ENCODE measurements at regions not wholly inside any gene's neighbourhood (a gene's known extent, or its start where the extent isn't known, plus 50 kb on each side); places are given as distances from the start of the nearest gene placed in this dataset.

GRCh38 chr19:31119951-31120690, 229.1 kb downstream of the TSHZ3 start:
- ATAC-seq (no peak), DNase-seq (no peak)
- Mint-ChIP-seq H3K4me3 (no peak overlapping the region), H3K36me3 (ENCODE audit: insufficient read depth) (no peaks in the 10 kb centered on the region), H3K4me1 (ENCODE audit: low read depth) (no peaks in the 10 kb centered on the region), H3K9me3 (no peaks in the 10 kb centered on the region), H3K27me3 (ENCODE audit: low read depth) (no peaks in the 10 kb centered on the region)

DNA sequence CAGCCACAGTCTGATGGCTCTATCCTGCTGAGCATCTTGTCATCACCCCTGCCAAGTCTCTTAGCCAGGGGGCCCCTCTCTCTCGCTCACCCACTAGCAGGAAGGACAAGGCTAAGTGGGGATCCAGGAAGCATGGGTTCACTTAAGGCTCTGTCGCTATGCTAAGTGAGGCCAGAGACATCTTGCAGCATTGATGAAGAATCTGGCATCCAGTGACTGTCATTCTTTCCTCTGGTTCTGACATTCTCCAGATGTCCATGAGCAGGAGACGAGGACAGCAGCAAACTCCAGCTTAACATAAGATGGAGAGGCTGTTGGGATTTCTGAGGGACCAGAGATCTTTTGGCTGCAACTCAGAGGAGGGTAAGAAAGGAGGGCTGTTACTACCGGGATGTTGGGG, 230.2 kb downstream of the TSHZ3 start:
- no peaks in the 10 kb centered on the region for H3K27me3 Mint-ChIP-seq (ENCODE audit: low read depth)
- DNase-seq = no peak
- H3K9me3 Mint-ChIP-seq = no peaks in the 10 kb centered on the region
- no peaks in the 10 kb centered on the region for H3K4me1 Mint-ChIP-seq (ENCODE audit: low read depth)
- no peaks in the 10 kb centered on the region for H3K36me3 Mint-ChIP-seq (ENCODE audit: insufficient read depth)
- no peak for ATAC-seq
- no peak overlapping the region for H3K4me3 Mint-ChIP-seq

DNA sequence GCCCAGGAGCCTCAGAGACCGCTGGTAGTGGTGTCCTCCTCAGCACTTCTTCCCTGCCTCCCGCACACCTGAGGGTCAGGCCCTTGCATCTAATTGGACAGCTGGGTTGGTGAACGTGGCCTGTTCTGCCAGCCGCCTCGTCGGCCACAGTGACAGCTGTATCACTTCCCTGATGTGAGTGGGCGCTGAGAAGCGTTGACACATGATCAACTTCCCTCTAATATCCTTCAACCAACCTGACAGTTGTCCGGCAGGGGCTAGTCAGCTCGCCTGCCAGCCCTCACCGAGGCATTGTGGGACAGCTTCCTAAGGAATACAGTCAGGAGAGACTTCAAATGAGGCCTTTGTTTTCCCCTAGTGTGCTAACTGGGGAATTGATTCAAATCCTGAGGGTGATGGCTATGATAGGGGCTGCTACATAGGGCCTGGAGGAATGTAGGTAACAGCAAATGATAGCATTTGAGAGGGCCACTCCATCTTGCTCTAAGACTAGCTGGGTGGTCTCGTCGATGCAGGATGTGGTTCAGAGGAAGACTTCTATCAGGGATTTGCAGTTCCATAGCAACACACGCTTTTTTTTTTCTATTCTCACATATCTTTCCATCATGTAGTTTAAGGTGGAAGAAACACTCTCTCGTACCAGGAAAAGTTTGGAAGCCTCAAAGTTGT, 230.8 kb downstream of the TSHZ3 start:
- H3K9me3 Mint-ChIP-seq = no peaks in the 10 kb centered on the region
- H3K4me1 Mint-ChIP-seq (ENCODE audit: low read depth) = no peaks in the 10 kb centered on the region
- no peak overlapping the region for H3K4me3 Mint-ChIP-seq
- ATAC-seq (no peak), DNase-seq (no peak)
- H3K27me3 Mint-ChIP-seq (ENCODE audit: low read depth) = peaks cover 2% of the 10 kb centered on the region
- no peaks in the 10 kb centered on the region for H3K36me3 Mint-ChIP-seq (ENCODE audit: insufficient read depth)

DNA sequence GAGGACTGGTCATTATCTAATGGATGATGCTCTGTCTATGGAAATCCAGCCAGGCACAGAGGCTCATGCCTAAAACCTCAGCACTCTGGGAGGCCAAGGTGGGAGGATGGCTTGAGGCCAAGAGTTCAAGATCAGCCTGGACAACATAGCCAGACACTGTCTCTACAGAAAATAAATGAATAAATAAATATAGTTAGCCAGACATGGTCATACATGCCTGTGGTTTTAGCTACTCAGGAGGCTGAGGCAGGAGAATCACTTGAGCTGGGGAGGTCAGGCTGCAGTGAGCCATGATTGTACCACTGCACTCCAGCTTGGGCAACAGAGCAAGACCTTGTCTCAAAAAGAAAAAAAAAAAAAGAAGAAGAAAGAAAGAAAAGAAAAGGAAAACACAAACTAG, 234.7 kb downstream of the TSHZ3 start:
- H3K9me3 Mint-ChIP-seq = no peaks in the 10 kb centered on the region
- H3K27me3 Mint-ChIP-seq (ENCODE audit: low read depth) = peaks cover 12% of the 10 kb centered on the region
- DNase-seq = no peak
- H3K36me3 Mint-ChIP-seq (ENCODE audit: insufficient read depth) = no peaks in the 10 kb centered on the region
- peaks cover 8% of the 10 kb centered on the region for H3K4me1 Mint-ChIP-seq (ENCODE audit: low read depth)
- ATAC-seq = no peak
- H3K4me3 Mint-ChIP-seq = no peak overlapping the region

- H3K36me3 Mint-ChIP-seq (ENCODE audit: insufficient read depth) = no peaks in the 10 kb centered on the region
- no peak overlapping the region for H3K4me3 Mint-ChIP-seq
- ATAC-seq (no peak), DNase-seq (no peak)
- no peaks in the 10 kb centered on the region for H3K9me3 Mint-ChIP-seq
- H3K4me1 Mint-ChIP-seq (ENCODE audit: low read depth) = peaks cover 8% of the 10 kb centered on the region
- peaks cover 12% of the 10 kb centered on the region for H3K27me3 Mint-ChIP-seq (ENCODE audit: low read depth)
Observed at GRCh38 chr19:31113293-31113692, 235.9 kb downstream of the TSHZ3 start.

- H3K4me1 Mint-ChIP-seq (ENCODE audit: low read depth) = peaks cover 8% of the 10 kb centered on the region
- no peaks in the 10 kb centered on the region for H3K9me3 Mint-ChIP-seq
- ATAC-seq = no peak
- no peak overlapping the region for H3K4me3 Mint-ChIP-seq
- no peak for DNase-seq
- no peaks in the 10 kb centered on the region for H3K36me3 Mint-ChIP-seq (ENCODE audit: insufficient read depth)
- H3K27me3 Mint-ChIP-seq (ENCODE audit: low read depth) = peaks cover 12% of the 10 kb centered on the region
Observed at GRCh38 chr19:31112158-31112557, 237.1 kb downstream of the TSHZ3 start.

GRCh38 chr19:31111741-31112140, 237.5 kb downstream of the TSHZ3 start:
- DNase-seq (no peak), ATAC-seq (no peak)
- H3K4me3 Mint-ChIP-seq = no peak overlapping the region
- H3K9me3 Mint-ChIP-seq = no peaks in the 10 kb centered on the region
- no peaks in the 10 kb centered on the region for H3K36me3 Mint-ChIP-seq (ENCODE audit: insufficient read depth)
- peaks cover 12% of the 10 kb centered on the region for H3K27me3 Mint-ChIP-seq (ENCODE audit: low read depth)
- peaks cover 8% of the 10 kb centered on the region for H3K4me1 Mint-ChIP-seq (ENCODE audit: low read depth)

GRCh38 chr19:31110336-31110735, 238.9 kb downstream of the TSHZ3 start:
- DNase-seq (peak; percentile 8), ATAC-seq (no peak)
- no peaks in the 10 kb centered on the region for H3K9me3 Mint-ChIP-seq
- peaks cover 8% of the 10 kb centered on the region for H3K4me1 Mint-ChIP-seq (ENCODE audit: low read depth)
- no peak overlapping the region for H3K4me3 Mint-ChIP-seq
- no peaks in the 10 kb centered on the region for H3K36me3 Mint-ChIP-seq (ENCODE audit: insufficient read depth)
- peaks cover 12% of the 10 kb centered on the region for H3K27me3 Mint-ChIP-seq (ENCODE audit: low read depth)

- H3K36me3 Mint-ChIP-seq (ENCODE audit: insufficient read depth) = no peaks in the 10 kb centered on the region
- H3K27me3 Mint-ChIP-seq (ENCODE audit: low read depth) = peaks cover 12% of the 10 kb centered on the region
Observed at GRCh38 chr19:31109636-31110035, 239.6 kb downstream of the TSHZ3 start.

GRCh38 chr19:31107096-31107495, 242.1 kb downstream of the TSHZ3 start:
- no peaks in the 10 kb centered on the region for H3K36me3 Mint-ChIP-seq (ENCODE audit: insufficient read depth)
- no peak for ATAC-seq
- no peak for DNase-seq
- no peaks in the 10 kb centered on the region for H3K9me3 Mint-ChIP-seq
- peaks cover under 1% of the 10 kb centered on the region for H3K27me3 Mint-ChIP-seq (ENCODE audit: low read depth)
- no peak overlapping the region for H3K4me3 Mint-ChIP-seq
- H3K4me1 Mint-ChIP-seq (ENCODE audit: low read depth) = peaks cover 8% of the 10 kb centered on the region

More at GRCh38 chr19:31109636-31110035, 239.6 kb downstream of the TSHZ3 start:
- peaks cover 8% of the 10 kb centered on the region for H3K4me1 Mint-ChIP-seq (ENCODE audit: low read depth)
- DNase-seq = no peak
- no peak overlapping the region for H3K4me3 Mint-ChIP-seq
- no peaks in the 10 kb centered on the region for H3K9me3 Mint-ChIP-seq
- no peak for ATAC-seq

DNA sequence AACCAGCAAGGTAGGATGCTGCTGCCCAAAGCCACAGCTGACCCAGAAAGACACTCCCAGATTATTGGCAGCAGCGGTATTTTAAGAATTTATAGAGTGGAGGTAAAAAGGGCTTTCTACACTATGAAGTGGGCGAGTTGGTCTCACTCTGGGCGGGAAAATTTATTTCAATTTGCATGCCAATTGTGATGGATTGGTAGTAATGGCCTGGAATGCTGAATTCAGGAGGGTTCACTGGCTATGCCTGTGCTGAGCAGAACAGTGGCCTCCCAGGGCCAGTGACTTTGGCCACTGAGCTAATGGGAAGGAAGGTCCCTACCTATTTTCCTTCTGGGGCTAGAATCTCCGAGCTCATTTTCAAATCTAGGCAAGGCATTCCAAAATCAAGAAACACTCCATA, 243.5 kb downstream of the TSHZ3 start:
- H3K36me3 Mint-ChIP-seq (ENCODE audit: insufficient read depth) = no peaks in the 10 kb centered on the region
- H3K4me1 Mint-ChIP-seq (ENCODE audit: low read depth) = peaks cover 8% of the 10 kb centered on the region
- no peak for ATAC-seq
- no peaks in the 10 kb centered on the region for H3K27me3 Mint-ChIP-seq (ENCODE audit: low read depth)
- DNase-seq = no peak
- H3K4me3 Mint-ChIP-seq = no peak overlapping the region
- H3K9me3 Mint-ChIP-seq = no peaks in the 10 kb centered on the region

GRCh38 chr19:31104451-31104850, 244.8 kb downstream of the TSHZ3 start:
- no peaks in the 10 kb centered on the region for H3K4me1 Mint-ChIP-seq (ENCODE audit: low read depth)
- no peak overlapping the region for H3K4me3 Mint-ChIP-seq
- no peaks in the 10 kb centered on the region for H3K27me3 Mint-ChIP-seq (ENCODE audit: low read depth)
- ATAC-seq (no peak), DNase-seq (no peak)
- H3K9me3 Mint-ChIP-seq = no peaks in the 10 kb centered on the region
- H3K36me3 Mint-ChIP-seq (ENCODE audit: insufficient read depth) = no peaks in the 10 kb centered on the region

DNA sequence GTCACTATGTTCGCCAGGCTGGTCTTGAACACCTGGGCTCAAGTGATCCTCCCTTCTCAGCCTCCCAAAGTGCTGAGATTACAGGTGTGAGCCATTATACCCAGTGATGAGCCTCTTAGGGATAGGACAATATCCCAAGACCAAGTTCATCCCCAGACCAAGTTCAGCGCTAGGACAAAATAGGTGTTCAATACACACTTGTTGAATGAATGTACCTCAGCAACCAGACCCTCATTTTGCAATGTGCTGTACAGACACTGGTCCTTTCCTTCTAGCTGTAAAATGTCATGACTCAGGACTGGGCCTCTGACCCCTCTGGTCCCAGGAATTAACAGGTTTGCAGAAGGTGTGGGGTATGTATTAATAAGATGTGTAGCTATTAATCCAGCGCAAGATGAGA, 246.0 kb downstream of the TSHZ3 start:
- Mint-ChIP-seq H3K4me1 (ENCODE audit: low read depth) (no peaks in the 10 kb centered on the region), H3K36me3 (ENCODE audit: insufficient read depth) (no peaks in the 10 kb centered on the region), H3K27me3 (ENCODE audit: low read depth) (no peaks in the 10 kb centered on the region), H3K9me3 (no peaks in the 10 kb centered on the region), H3K4me3 (no peak overlapping the region)
- DNase-seq (no peak), ATAC-seq (no peak)

DNA sequence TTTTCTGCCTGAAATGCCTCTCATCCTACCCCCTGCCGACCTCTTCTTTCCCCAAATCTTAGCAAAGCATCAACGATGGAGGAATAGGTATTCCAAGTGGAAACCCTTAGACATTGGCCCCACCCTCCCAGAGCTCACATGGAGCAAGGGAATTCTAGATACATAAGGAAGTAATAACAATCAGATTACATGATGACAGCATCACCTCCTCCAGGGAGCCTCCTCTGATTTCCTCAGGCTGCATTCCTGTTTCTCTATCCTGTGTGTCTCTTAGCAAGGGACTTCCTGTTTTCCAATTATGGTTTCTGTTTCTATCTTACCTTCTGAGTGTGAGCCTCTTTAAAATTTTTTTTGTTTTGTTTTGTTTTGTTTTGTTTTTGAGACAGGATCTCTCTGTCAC, 246.6 kb downstream of the TSHZ3 start:
- Mint-ChIP-seq H3K4me3 (no peak overlapping the region), H3K9me3 (no peaks in the 10 kb centered on the region), H3K4me1 (ENCODE audit: low read depth) (no peaks in the 10 kb centered on the region), H3K27me3 (ENCODE audit: low read depth) (no peaks in the 10 kb centered on the region), H3K36me3 (ENCODE audit: insufficient read depth) (no peaks in the 10 kb centered on the region)
- ATAC-seq = no peak
- no peak for DNase-seq

DNA sequence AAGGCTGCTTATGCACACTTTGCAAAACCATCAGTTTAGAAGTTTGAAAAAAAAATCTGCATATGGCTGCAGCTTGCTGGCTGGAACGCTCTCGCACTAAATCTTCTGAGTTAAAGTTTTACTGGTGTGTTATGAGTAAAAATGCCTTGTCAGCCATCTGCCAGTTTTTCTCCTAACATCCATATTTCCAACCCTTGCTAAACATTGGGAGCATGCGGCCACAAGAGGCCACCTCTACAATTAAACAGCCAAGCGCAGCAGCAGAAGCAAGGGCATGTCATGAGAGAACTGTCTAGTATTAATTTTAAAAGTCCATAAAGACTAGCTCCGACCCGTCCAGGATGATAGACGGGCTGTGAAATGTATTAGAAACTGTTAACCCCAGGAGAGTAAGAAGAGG, 248.3 kb downstream of the TSHZ3 start:
- H3K36me3 Mint-ChIP-seq (ENCODE audit: insufficient read depth) = no peaks in the 10 kb centered on the region
- ATAC-seq (no peak), DNase-seq (no peak)
- no peaks in the 10 kb centered on the region for H3K9me3 Mint-ChIP-seq
- no peaks in the 10 kb centered on the region for H3K27me3 Mint-ChIP-seq (ENCODE audit: low read depth)
- no peaks in the 10 kb centered on the region for H3K4me1 Mint-ChIP-seq (ENCODE audit: low read depth)
- H3K4me3 Mint-ChIP-seq = no peak overlapping the region

Measured in activated T-cell treated with anti-CD3 and anti-CD28 coated beads, Interleukin-2, amount 50 U/mL, for 4 hours (primary cell).